Upper lobe of right lung (tissue), 1 donor: ENCODE measurements at regions not wholly inside any gene's neighbourhood (a gene's known extent, or its start where the extent isn't known, plus 50 kb on each side); places are given as distances from the start of the nearest gene placed in this dataset.
"Not testable (repeated sequence)": the region's sequence is repeated elsewhere in the genome, so short reads cannot be mapped to it uniquely, and the experiment has no call there.

Experiments used
- ATAC-seq: fragments of 200-7000 bp; cut with Tn5 transposase; one replicate; pipeline ENCODE4 v1.9.1; 2020; ENCODE audit warnings: mild to moderate bottlenecking, moderate library complexity
- DNase-seq: peaks from one replicate; pipeline ENCODE4 v3.0.0-alpha.2; 2020
- H3K27ac ChIP-seq: fragments of 200-600 bp; one replicate; pipeline ENCODE4 v1.8.0; 2022
- H3K27me3 ChIP-seq: fragments of 200-600 bp; one replicate; pipeline ENCODE4 v1.8.0; 2022; ENCODE audit warnings: mild to moderate bottlenecking
- H3K36me3 ChIP-seq: fragments of 200-600 bp; one replicate; pipeline ENCODE4 v1.8.0; 2022
- H3K4me1 ChIP-seq: fragments of 200-600 bp; one replicate; pipeline ENCODE4 v1.8.0; 2022
- H3K4me3 ChIP-seq: fragments of 200-600 bp; one replicate; pipeline ENCODE4 v1.8.0; 2022; ENCODE audit warnings: mild to moderate bottlenecking
- H3K9me3 ChIP-seq: fragments of 200-600 bp; one replicate; pipeline ENCODE4 v1.8.0; 2022
- CTCF ChIP-seq: fragments of 200-600 bp; IDR thresholded peaks from one replicate; pipeline ENCODE4 v1.8.0; 2022; ENCODE audit warnings: antibody characterized with exemption
- intact Hi-C: fragments of 100-400 bp; cut with DNase I; formaldehyde crosslinking; loops from one replicate; pipeline ENCODE4 v1.11.0; 2022
- donor health status: DM: no; HTN: yes; CAD: no; lungs with severe emphysema.

DNA sequence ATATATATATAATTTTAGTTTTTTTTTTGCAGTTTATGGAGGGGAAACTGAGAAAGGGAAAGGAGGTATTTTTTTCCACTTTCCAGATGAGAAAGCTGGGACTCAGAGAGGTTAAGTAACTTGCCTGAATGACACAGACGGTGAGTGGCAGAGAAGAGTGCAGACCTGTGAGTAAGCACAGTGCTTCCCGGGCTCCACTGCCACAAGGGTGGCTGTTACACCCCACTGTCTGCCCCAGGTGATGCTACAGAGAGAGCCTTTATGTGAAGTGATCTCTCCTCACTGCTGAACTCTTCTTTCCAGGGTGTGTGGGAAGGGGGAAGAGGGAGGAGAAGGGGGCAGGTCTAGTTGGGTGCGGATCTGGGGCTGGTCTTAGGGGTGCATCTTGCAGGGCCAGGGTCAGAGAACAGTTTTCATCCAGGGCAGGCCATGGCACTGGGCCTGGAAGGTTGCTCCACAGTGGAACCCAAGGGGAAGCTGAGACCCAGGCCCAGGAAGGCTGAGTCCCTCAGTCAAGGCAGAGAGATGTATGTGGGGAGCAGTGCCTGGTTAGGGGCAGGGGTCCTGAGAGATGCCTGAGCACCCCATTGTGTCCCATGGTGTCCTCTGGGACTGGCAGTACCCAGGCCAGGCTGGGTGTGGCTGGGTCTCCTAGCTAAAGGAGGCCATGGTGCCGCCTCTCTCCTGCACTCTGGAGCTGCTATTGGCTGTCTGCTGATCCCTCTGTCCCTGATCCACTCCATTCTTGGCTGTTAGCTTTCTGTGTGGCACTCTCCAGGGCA is 357.5 kb downstream of the PTPRU start:
- no peaks in the 10 kb centered on the region for H3K36me3 ChIP-seq
- H3K4me3 ChIP-seq: no peak overlapping the region
- intact Hi-C loops: no loop called here
- no peak overlapping the region for H3K27ac ChIP-seq
- no peak for TF ChIP-seq CTCF
- no peak for DNase-seq
- H3K9me3 ChIP-seq: no peaks in the 10 kb centered on the region
- peaks cover 5% of the 10 kb centered on the region for H3K27me3 ChIP-seq
- no peak for ATAC-seq
- H3K4me1 ChIP-seq: no peaks in the 10 kb centered on the region

- Histone ChIP-seq H3K4me1 (no peaks in the 10 kb centered on the region), H3K36me3 (no peaks in the 10 kb centered on the region), H3K27me3 (peaks cover 6% of the 10 kb centered on the region), H3K4me3 (no peak overlapping the region), H3K9me3 (no peaks in the 10 kb centered on the region), H3K27ac (no peak overlapping the region)
- no peak for TF ChIP-seq CTCF
- intact Hi-C loops: no loop called here
- DNase-seq: no peak
- ATAC-seq: no peak
Observed at GRCh38 chr1:29592731-29593130, 356.4 kb downstream of the PTPRU start.

DNA sequence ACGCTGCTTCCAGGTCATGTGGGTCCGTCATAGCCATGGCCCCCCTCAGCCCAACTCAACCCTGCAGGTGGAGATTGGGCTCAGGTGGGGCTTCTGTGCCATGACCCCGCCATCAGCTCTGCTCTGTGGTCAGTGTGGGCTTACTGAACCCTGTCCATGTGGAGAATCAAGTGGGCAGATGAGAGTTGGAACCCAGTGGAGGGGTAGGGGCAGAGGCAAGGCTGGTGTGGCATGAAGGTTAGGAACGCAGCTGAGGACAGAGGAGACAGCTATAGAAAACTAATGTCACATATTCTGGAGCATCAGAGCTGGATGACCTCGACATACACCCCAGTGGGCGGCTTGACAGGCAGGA is 355.9 kb downstream of the PTPRU start:
- no peak overlapping the region for H3K4me3 ChIP-seq
- intact Hi-C loops: no loop called here
- ATAC-seq: no peak
- TF ChIP-seq CTCF: no peak
- no peaks in the 10 kb centered on the region for H3K9me3 ChIP-seq
- H3K27ac ChIP-seq: no peak overlapping the region
- no peak for DNase-seq
- H3K36me3 ChIP-seq: no peaks in the 10 kb centered on the region
- peaks cover 11% of the 10 kb centered on the region for H3K27me3 ChIP-seq
- H3K4me1 ChIP-seq: no peaks in the 10 kb centered on the region

DNA sequence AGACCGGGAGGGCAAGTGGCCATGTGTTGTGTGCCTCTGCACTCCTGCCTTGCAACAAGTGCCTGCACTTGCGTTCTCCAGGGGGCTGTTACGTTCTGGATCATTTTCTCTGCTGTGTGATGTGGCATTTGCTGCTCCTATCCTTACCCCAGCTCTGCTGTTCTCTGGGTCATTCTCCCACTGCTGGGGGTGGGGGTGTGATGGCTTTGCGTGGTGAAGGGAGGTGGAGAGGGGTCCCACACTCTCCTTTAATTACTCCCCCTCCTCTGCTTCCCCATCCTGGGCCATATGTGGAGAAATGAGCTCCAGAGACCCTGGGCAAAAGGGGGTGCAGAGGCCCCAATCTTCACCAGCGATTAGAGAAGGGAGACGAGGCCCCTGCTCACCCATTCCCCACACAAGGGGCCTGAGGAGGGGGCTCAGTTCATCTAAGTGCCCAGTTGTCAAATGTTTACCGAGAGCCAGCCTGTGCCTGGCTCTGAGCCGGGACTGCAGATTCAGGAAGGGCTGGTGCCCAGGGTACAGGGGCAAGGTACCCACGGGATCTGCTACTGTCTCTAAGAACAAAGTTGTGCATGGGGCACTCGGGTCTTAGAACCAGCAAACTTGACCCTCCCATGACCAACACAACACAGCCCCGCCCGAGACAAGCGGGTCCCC is 355.4 kb downstream of the PTPRU start:
- ATAC-seq (no peak), DNase-seq (no peak)
- TF ChIP-seq CTCF: no peak
- Histone ChIP-seq H3K36me3 (no peaks in the 10 kb centered on the region), H3K27ac (no peak overlapping the region), H3K4me1 (no peaks in the 10 kb centered on the region), H3K27me3 (peaks cover 11% of the 10 kb centered on the region), H3K9me3 (no peaks in the 10 kb centered on the region), H3K4me3 (no peak overlapping the region)
- intact Hi-C loops: no loop called here

- no peak for DNase-seq
- no peaks in the 10 kb centered on the region for H3K9me3 ChIP-seq
- H3K36me3 ChIP-seq: no peaks in the 10 kb centered on the region
- H3K27ac ChIP-seq: no peak overlapping the region
- no peak for ATAC-seq
- H3K4me3 ChIP-seq: no peak overlapping the region
- intact Hi-C loops: no loop called here
- no peak for TF ChIP-seq CTCF
- H3K4me1 ChIP-seq: no peaks in the 10 kb centered on the region
- H3K27me3 ChIP-seq: peaks cover 11% of the 10 kb centered on the region
Observed at GRCh38 chr1:29590583-29591565, 354.6 kb downstream of the PTPRU start.

DNA sequence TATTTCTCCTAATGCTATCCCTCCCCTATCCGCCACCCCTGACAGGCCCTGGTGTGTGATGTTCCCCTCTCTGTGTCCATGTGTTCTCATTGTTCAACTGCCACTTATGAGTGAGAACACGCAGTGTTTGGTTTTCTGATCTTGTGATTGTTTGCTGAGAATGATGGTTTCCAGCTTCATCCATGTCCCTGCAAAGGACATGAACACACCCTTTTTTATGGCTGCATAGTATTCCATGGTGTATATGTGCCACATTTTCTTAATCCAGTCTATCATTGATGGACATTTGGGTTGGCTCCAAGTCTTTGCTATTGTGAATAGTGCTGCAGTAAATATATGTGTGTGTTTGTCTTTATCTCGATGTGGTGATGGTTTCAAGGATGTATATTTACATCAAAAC is 353.4 kb downstream of the PTPRU start:
- DNase-seq, H3K36me3 ChIP-seq, intact Hi-C loops, H3K4me1 ChIP-seq, ATAC-seq, H3K27ac ChIP-seq, H3K9me3 ChIP-seq, H3K4me3 ChIP-seq: not testable (repeated sequence)
- H3K27me3 ChIP-seq: peaks cover 11% of the 10 kb centered on the region
